ENCODE measurements at regions not wholly inside any gene's neighbourhood (a gene's known extent, or its start where the extent isn't known, plus 50 kb on each side); places are given as distances from the start of the nearest gene placed in this dataset.

DNA sequence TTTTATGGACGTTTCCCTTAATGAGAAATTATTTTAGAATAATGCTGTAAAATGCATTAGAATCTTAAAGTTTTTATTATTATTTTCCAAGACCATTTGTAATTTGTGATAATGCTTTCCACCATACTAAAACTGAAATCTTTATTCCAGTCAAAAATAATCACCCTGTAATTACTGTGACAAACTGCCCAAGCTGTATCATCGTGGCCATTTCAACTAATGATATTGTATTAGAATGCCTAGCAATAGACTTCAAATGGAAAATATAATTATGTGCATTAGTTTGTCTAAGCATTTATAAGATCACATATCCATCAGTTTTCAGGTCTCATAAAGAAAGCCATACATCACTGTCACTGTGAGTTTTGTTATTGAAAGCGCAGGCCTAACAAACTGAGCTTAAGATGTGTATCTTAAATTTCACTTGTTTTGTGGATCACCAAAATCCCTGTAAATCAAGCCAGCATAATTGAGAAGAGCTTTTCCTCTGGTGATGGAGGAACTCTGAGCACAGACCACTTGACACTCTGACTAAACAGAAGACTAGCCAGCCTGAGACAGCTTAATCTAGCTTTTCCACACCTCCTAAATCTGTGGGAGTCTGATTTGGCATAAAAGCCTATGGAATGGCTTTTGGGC is 1312.2 kb upstream of the ACVR2A start:
- DNase-seq = no peak

DNA sequence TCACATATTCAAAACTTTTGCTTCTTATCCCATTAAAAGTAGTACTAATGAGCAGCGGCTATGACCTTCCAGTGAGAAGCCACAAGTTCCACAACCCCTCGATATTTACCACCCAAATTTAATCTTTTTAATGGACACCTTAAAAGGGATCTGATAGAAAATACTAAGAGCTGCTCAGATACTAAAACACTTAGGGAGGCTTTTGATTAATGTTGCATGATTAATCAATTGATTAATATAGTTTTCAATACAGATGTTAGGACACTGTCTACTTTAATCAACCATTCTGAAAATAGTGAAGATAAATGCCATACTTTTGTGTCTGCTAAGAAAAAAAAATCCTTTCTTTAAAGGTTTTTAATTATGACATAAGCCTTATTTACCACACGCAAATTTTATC is 1312.8 kb upstream of the ACVR2A start:
- DNase-seq = no peak

DNA sequence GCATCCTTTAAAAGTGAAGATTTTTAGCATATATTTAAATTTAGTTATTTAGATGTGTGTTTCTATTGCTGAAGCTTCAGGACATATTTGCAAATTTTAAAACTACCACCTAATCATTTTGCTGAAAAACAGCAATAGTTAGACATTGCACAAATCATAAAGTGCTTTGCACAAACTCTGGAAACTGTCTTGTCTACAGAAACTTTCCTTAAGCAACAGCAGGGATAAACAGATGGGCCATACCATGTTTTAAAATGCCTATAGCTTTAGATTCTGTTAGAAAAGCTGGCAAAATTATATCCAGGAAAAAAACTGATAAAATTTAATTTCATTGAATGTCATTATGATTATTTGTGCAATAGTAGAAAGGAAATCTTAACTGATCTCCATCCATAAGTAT is 1313.9 kb upstream of the ACVR2A start:
- DNase-seq = no peak

DNA sequence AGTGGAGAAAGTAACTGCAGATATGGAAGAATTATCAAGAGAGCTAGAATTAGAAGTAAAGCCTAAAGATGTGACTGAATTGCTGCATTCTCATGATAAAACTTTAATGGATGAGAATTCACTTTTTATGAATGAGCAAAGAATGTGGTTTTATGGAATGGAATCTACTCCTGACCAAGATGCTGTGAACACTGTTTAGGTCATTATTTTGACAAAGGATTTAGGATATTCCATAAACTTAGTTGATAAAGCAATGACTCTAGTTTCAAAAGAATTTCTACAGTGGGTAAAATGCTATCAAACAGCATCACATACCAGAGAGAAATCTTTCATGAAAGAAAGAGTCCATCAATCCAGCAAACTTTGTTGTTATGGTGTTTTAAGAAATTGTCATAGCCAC is 1317.7 kb upstream of the ACVR2A start:
- DNase-seq = no peak

DNA sequence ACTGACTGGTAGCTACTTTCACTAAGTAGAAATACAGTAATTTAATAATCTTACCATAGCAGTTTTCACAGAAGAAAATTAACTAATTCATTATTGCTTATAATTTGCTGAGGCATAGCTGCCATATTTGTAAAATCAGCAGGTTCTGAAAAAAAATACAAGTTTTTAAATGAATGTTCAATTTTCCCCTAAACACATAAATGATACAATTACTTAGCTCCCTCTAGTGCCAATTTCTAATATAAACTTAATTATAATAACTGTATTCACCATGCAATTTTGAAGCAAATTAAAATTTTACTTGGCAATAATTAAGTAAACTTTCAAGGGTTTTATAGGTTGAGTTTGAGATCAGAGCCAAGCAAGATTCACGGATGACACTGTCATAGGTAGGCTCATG is 1321.6 kb upstream of the ACVR2A start:
- no peak for DNase-seq

DNA sequence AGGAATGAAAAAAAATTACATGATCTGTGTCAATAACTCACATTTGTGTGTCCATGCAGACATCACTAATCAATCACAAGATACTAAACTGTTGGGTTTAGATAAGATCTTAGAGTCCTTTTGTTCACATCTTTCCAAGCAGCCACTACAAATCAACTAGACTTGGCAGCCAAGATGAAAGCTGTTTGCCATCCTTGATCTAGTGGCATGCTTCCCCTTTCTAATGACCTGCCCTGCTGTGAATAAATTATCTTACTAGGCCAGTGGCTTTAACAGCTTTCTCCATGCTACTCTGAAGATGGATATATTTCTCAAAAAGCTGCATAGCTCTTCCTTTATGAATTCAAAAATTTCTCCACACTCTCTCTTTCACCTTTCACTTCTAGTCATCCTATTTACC is 1338.0 kb upstream of the ACVR2A start:
- DNase-seq = no peak

DNA sequence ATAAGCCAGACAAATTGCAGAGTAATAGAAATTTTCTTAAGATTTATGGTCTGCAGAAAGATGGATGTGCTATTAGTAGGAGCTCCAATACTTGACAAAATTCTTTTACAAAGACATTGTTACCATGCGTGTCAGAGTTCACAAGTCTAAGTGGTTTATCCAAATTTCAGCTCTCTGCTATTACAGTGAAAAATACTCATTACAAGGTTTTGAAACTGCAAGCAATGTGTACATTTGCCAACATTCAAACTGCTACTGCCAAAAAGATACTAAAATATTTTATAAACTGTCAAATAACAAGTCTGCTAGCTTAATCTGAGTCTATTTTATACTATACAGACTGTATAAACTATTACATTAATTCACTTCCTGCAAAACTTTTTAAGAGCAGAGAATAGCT is 1341.5 kb upstream of the ACVR2A start:
- DNase-seq = no peak

DNA sequence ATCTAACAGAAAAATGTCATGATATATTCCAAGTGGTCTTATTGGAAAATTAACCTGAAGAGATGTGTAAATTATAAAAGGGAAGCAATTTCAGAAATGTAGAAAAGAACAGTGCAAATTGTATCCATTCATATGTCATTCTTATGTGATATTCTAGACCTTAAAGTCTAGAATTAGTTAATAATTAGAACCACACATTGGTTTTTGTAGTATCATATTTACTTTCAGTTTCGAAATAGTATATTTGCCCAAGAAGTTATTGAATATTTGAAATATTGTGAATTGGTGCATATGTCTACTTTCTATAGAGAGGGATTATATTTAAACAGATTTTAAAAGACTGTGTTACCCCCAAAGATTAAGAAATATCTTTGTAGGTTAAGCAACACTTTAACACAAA is 1348.6 kb upstream of the ACVR2A start:
- DNase-seq = no peak

DNA sequence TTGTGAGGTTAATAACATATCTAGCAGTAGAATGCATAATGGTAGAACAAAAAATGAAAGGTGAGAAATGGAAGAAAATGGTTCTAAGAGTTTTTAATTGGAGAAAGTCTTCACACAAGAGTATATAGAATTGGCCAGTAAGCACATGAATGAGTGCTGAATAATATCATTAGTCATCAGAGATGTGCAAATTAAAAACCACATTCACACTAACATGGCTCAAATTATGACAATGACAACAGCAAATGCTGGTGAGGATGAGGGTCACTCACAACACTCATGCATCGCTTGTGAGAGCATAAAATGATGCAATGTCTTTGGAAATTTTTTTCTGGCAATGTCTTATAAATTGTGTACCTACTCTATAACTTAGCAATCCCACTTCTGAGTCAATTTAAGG is 1355.4 kb upstream of the ACVR2A start:
- DNase-seq = no peak

DNA sequence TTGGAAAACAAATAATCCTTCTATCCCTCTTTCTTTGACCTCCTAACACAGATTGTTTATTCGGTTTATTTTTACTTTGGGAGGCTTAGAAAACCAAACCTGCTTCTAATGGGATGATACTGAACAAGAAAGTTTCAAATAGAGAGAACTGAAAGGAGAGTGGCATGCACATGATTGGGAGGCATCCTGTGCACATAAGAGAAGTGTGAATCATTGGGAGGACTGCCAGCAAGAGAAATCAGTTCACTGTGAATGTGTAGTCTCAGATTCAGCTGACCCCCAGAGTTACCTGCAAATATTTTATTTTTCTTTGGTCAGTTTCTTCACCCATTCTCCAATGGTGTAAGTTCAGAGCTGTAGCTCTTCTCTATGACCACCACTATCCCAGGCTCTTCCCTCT is 1363.2 kb upstream of the ACVR2A start:
- no peak for DNase-seq

DNA sequence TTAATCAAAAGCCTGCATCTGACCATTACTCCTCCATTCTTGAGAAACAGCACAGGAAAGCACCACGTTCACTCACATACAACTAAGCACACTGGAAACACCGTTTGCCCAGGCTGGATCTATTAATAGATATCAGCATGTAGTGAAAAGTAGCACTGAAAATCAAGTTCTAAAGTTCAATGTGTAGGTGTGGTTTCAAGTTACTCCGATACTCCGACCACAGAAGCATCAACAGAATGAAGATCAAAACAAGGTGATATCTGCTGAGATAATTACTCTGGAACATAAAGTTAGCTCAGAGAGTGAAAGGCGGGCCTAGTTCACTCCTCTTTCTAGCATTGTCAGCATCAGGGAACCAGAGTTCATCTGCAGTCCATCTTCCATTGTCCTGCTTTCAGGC is 1367.4 kb upstream of the ACVR2A start:
- DNase-seq = no peak

DNA sequence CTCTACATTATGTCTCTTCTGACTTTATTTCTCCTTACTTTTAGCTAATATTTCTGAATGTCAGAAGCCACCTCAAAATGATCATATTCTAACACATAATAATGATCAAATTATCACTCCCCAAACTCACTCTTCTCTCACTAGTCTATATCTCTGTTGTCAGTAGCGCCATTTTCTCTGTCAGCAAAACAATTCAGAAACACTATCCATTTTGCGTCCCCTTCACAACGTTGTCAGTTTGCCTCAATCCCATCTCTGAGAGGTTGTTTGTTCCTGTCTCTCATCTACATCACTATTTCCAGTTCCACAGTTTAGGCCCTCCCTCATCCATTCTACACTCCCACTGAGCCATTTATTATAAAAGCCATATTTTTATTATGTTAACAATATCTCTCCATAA is 1376.3 kb upstream of the ACVR2A start:
- no peak for DNase-seq

DNA sequence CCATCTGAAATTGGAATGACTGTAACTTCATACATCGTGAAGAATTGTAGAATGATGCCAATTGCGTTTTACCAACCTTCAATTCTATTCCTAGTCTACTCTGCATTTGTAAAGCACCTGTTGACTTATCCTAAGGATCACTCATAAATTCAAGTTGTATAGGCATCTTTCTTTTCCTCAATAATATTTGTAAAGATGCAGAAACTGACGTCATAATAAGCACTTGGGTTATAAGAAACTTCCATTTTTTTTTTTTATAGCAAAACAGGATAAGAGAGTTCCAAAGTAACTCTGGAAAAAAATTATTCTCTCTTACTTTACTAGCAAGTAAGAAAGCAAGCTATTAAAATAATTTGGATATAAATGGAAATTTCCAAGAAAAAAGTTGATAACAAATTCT is 1377.4 kb upstream of the ACVR2A start:
- no peak for DNase-seq

DNA sequence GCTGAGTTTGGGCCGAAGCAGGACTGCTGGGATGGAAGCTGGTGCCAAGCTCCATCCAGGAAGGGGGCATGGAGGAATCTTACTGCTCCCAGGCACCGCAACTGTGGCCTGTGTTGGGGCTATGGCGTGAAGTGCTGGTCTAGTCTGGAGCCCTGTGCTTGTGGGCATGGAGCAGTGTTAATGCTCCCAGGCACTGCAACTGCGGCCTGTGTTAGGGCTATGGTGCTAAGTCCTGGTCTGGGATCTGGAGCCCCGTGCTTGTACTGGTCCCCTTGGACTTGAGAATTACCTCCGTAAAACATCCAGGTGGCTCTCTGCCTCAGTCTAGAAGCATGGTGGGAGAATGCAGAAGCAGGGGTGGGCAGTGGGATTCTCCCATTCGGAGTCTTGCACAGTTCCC is 1379.4 kb upstream of the ACVR2A start:
- DNase-seq = no peak

DNA sequence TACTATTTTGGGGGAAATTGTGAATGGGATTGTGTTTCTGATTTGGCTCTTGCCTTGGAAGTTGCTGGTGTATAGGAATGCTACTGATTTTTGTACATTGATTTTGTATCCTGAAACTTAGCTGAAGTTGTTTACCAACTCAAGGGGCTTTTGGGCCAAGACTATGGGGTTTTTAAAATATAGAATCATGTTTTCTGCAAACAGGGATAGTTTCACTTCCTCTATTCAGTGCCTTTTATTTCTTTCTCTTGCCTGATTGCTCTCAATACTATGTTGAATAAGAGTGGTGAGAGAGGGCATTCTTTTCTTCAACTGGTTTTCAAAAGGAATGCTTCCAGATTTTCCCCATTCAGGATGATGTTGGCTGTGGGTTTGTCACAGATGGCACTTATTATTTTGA is 1383.8 kb upstream of the ACVR2A start:
- DNase-seq = no peak

DNA sequence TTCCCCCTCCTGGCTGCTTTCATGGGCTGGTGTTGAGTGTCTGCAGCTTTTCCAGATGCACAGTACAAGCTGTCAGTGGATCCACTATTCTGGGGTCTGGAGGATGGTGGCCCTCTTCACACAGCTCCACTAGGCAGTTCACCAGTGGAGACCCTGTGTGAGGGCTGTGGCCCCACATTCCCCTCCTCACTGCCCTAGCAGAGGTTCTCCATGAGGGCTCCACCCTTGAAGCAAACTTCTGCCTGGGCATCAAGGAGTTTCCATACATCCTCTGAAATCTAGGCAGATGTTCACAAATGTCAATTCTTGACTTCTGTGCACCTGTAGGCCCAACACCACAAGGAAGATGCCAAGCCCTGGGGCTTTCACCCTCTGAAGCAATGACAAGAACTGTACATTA is 1386.2 kb upstream of the ACVR2A start:
- no peak for DNase-seq

DNA sequence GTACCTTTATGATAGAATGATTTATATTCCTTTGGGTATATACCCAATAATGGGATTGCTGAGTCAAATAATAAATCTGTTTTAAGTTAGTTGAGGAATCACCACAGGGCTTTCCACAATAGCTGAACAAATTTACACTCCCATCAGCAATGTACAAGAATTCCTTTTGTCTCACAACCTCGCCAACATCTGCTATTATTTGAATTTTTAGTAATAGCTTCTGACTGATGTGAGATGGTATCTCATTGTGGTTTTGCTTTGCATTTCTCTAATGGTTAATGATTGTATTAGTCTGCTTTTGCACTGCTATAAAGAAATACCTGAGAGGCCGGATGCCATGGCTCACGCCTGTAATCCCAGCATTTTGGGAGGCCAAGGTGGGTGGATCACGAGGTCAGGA is 1387.6 kb upstream of the ACVR2A start:
- no peak for DNase-seq

DNA sequence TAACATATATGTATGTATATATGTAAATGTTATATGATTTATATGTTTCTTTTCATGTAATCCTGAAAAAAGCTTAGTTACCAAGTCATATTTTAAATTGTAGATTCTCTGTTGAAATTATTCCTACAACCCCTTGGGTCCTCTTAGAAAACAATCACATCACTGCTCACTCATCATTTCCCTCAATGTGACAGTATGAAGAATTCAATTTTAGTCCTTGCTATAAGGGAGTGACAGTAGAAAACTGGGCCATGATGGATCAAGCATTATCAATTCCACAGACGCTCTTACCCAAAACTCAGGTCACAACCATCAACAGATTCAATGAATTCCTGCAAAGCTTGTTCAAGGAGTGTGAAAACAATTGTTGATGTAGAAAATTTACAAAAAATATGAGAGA is 1389.5 kb upstream of the ACVR2A start:
- DNase-seq = no peak

DNA sequence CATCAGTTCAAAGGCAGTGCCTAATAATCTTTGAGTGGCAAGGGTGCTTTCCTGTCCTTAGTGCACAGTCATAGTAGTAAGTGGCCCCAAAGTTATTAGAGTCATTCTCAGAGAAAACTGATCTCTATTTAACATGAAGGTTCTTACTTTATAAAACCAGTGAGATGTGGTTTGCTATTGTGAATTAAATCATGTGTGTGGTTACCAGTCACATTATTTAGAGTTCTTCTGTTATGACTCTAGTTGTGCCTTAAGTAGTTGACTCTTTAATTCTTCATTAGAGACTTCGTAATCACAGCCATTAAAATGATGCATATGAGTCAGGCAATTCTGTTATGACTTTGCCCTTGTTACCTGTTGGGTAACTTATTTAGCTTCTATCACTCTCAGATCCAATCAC is 1392.9 kb upstream of the ACVR2A start:
- DNase-seq = no peak

DNA sequence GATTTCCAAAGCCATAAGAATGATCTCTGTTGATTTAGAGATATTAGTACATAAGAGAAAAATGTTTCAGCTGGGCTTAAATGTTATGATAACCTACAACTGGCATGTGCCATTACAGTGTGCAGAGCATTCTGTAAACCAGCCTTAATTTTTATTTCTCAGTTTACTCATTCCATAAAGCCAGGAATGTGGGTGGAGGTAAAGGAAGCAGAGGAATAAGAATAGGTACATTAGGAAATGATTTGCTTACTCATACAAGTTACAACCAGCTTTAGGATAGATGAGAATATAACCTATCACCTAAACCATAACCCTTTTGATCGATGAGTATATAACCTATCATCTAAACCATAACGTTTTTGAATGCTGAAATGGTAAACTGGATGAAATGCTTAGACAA is 1394.7 kb upstream of the ACVR2A start:
- no peak for DNase-seq

DNA sequence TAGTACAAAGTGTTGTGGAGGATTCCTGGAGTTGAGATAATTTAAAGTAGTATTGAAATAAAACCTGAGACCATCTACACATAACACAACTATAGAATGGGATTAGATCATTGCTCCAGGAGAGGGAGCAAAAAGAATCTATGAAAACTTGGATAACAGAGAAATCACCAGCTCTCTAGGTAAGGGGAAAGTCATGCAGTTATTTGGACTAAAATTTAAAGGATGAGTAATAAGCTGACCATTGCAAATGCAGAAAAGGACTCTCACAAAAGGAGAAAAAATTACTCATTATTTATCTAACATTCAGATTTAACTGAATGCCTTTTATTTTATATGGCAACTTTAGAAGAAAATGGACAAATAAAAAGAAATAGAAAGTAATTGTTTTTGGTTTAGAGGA is 1399.8 kb upstream of the ACVR2A start:
- DNase-seq = no peak

DNA sequence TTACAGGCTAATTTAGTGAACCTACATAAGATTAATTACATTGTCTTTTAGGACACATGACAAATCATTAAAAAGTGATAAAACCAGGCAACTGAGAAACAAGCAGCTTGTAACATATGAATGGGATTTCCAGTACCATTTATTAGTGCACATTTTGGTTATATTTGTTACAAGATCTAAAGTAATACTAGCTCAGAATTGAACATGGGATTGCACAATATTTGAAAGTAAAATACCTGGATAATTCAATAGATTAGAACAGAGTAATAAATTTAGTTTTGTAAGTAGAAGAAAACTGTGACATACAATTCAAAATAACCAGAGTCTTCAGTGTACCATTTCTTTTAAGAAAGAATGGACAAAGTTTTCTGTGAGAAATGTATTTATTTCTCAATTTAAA is 1400.7 kb upstream of the ACVR2A start:
- no peak for DNase-seq

DNA sequence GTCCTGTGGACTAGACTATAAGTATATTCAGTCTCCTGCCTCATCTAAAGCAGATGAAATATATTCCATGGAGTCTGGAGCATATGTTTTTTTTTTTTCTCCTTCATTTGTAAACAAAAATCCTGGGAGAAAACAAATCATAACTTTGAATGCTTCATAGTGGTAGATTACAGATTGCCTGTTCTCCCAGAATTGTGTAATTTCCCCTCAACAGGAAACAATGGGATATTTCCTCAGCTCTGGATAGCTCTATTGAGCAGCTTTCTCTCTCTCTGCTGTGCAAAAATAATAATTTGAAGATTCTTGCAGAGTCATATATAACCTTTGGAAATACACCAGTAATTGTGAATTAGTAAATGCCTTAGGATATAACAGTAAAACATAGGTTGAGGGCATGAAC is 1406.6 kb upstream of the ACVR2A start:
- no peak for DNase-seq

DNA sequence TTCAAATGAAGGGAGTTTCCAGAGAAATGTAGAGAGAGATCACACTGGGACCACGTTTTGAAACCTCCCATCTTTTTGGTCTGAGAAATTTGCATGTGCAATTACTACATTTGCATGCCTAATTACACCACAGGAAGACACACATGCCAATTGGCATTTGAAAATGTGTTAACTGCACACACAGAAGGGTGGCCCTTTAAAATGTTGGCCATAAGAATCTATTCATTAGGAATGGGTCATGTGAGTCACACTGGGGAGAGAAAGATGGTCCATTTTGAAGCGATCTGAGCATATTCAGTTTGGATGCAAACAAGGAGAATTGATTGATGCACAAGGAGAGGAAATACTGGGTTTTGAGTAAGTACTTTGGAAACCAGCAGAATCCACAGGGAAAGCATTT is 1407.1 kb upstream of the ACVR2A start:
- no peak for DNase-seq

DNA sequence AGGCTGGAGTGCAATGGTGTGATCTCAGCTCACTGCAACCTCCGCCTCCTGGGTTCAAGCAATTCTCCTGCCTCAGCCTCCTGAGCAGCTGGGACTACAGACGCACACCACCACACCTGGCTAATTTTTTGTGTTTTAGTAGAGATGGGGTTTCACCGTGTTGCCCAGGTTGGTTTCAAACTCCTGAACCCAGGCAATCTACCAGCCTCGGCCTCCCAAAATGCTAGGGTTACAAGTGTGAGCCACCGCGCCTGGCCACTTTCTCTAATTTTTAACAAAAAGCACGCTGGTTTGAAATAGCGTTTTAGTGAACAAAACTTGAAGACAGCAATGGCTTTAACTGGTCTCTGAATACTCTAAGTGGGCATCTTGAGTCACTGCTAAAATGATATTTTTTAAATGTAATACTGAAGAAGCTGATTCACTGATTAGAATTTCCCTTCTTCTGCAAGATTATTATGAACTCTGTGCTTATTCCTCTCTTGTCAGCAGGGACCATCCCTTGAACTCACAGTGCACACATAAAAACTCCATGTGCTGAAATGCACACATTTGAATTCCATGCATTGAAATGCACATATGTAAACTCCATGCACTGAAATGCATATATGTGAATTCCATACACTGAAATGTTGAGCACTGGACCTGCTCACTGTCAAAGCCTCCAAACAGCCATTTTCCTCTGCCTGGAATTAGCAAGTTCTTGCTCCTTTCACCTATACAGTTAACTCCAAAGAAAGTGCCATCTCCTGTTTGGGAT is 1411.5 kb upstream of the ACVR2A start:
- DNase-seq = no peak
